Astrocyte (in vitro differentiated cells and primary cell): ENCODE measurements at regions not wholly inside any gene's neighbourhood (a gene's known extent, or its start where the extent isn't known, plus 50 kb on each side); places are given as distances from the start of the nearest gene placed in this dataset.

Experiments used
- DNase-seq: peaks from one replicate; pipeline ENCODE4 v3.0.0-alpha.2; 2010; ENCODE audit warnings: low read depth
- FAIRE-seq: peaks from 2 replicates; lab custom pipeline; 2011; peaks lifted over from hg19 to GRCh38; lab: Jason Lieb, UNC
- H2AFZ ChIP-seq: 2 replicates; pipeline ENCODE4 v1.6.0; 2012; ENCODE audit warnings: low read depth, low read length, inconsistent platforms
- H3K27ac ChIP-seq: 2 replicates; pipeline ENCODE4 v1.5.1; 2011; ENCODE audit warnings: low read depth, low read length, inconsistent platforms
- H3K27me3 ChIP-seq: 2 replicates; pipeline ENCODE4 v1.6.0; 2011; ENCODE audit warnings: low read length, inconsistent platforms; ENCODE audit not compliant: insufficient read depth
- H3K36me3 ChIP-seq: 2 replicates; pipeline ENCODE4 v1.5.1; 2011; ENCODE audit warnings: low read length, inconsistent platforms; ENCODE audit not compliant: insufficient read depth
- H3K4me1 ChIP-seq: 2 replicates; pipeline ENCODE4 v1.5.1; 2011; ENCODE audit warnings: low read length, inconsistent platforms; ENCODE audit not compliant: insufficient read depth
- H3K4me2 ChIP-seq: 2 replicates; pipeline ENCODE4 v1.6.0; 2012; ENCODE audit warnings: low read length, inconsistent platforms
- H3K4me3 ChIP-seq: 2 replicates; pipeline ENCODE4 v1.5.1; 2011; ENCODE audit warnings: low read depth, mild to moderate bottlenecking, low read length, inconsistent platforms; ENCODE audit not compliant: insufficient read depth
- H3K79me2 ChIP-seq: 2 replicates; pipeline ENCODE4 v1.6.0; 2012; ENCODE audit warnings: mild to moderate bottlenecking, low read length, inconsistent platforms; ENCODE audit not compliant: insufficient read depth
- H3K9ac ChIP-seq: 2 replicates; pipeline ENCODE4 v1.6.0; 2012; ENCODE audit warnings: mild to moderate bottlenecking, low read length, inconsistent platforms
- H3K9me3 ChIP-seq: 2 replicates; pipeline ENCODE4 v1.5.1; 2012; ENCODE audit warnings: low read depth, mild to moderate bottlenecking, low read length, inconsistent platforms; ENCODE audit not compliant: insufficient read depth
- H4K20me1 ChIP-seq: 2 replicates; pipeline ENCODE4 v1.6.0; 2012; ENCODE audit warnings: low read length, inconsistent platforms; ENCODE audit not compliant: insufficient read depth
- H3K27ac Mint-ChIP-seq: one replicate; pipeline ENCODE4 v1.8.0; 2021; ENCODE audit warnings: mild to moderate bottlenecking, mixed read lengths; ENCODE audit not compliant: unreplicated experiment
- H3K27me3 Mint-ChIP-seq: one replicate; pipeline ENCODE4 v1.8.0; 2021; ENCODE audit warnings: low read depth, mixed read lengths; ENCODE audit not compliant: unreplicated experiment
- H3K36me3 Mint-ChIP-seq: one replicate; pipeline ENCODE4 v1.8.0; 2021; ENCODE audit warnings: low read depth, mixed read lengths; ENCODE audit not compliant: unreplicated experiment
- H3K4me1 Mint-ChIP-seq: one replicate; pipeline ENCODE4 v1.8.0; 2021; ENCODE audit warnings: low read depth, mixed read lengths; ENCODE audit not compliant: unreplicated experiment
- H3K4me3 Mint-ChIP-seq: one replicate; pipeline ENCODE4 v1.8.0; 2021; ENCODE audit warnings: mild to moderate bottlenecking, moderate library complexity, mixed read lengths; ENCODE audit not compliant: unreplicated experiment
- H3K9me3 Mint-ChIP-seq: one replicate; pipeline ENCODE4 v1.8.0; 2021; ENCODE audit warnings: mild to moderate bottlenecking, mixed read lengths; ENCODE audit not compliant: unreplicated experiment
- CTCF ChIP-seq: IDR thresholded peaks from 2 replicates; pipeline ENCODE4 v1.5.1; 2011; ENCODE audit warnings: low read depth, mild to moderate bottlenecking, inconsistent platforms, low read length, moderate library complexity; ENCODE audit not compliant: insufficient read depth
- EZH2 ChIP-seq: IDR thresholded peaks from 2 replicates; pipeline ENCODE4 v1.6.1; 2012; ENCODE audit warnings: mild to moderate bottlenecking, low read length, inconsistent platforms; ENCODE audit not compliant: insufficient read depth

- Histone ChIP-seq H3K9ac (no peak overlapping the region), H4K20me1 (no peaks in the 10 kb centered on the region), H3K9me3 (no peaks in the 10 kb centered on the region), H3K36me3 (no peaks in the 10 kb centered on the region), H3K27ac (no peak overlapping the region), H3K79me2 (no peaks in the 10 kb centered on the region), H3K4me1 (peaks cover 7% of the 10 kb centered on the region), H2AFZ (no peak overlapping the region), H3K4me3 (no peak overlapping the region), H3K4me2 (no peak overlapping the region), H3K27me3 (no peaks in the 10 kb centered on the region)
- no peak for TF ChIP-seq CTCF
- no peak for TF ChIP-seq EZH2
- DNase-seq (no peak), FAIRE-seq (no peak)
- H3K4me1 Mint-ChIP-seq = peaks cover 7% of the 10 kb centered on the region
- no peak overlapping the region for H3K27ac Mint-ChIP-seq
- no peak overlapping the region for H3K4me3 Mint-ChIP-seq
- no peaks in the 10 kb centered on the region for H3K36me3 Mint-ChIP-seq
- no peaks in the 10 kb centered on the region for H3K9me3 Mint-ChIP-seq
- peaks cover 3% of the 10 kb centered on the region for H3K27me3 Mint-ChIP-seq
These were observed 197.5 kb upstream of the C1orf87 start for GRCh38 chr1:60271041-60271440.

- DNase-seq (no peak), FAIRE-seq (no peak)
- Histone ChIP-seq H4K20me1 (no peaks in the 10 kb centered on the region), H3K27ac (no peak overlapping the region), H3K4me1 (peaks cover 10% of the 10 kb centered on the region), H3K4me2 (no peak overlapping the region), H3K36me3 (no peaks in the 10 kb centered on the region), H3K79me2 (no peaks in the 10 kb centered on the region), H3K27me3 (no peaks in the 10 kb centered on the region), H3K9ac (no peak overlapping the region), H2AFZ (no peak overlapping the region), H3K9me3 (no peaks in the 10 kb centered on the region), H3K4me3 (no peak overlapping the region)
- TF ChIP-seq CTCF = no peak
- no peak for TF ChIP-seq EZH2
- H3K4me3 Mint-ChIP-seq = no peak overlapping the region
- H3K9me3 Mint-ChIP-seq = no peaks in the 10 kb centered on the region
- no peaks in the 10 kb centered on the region for H3K36me3 Mint-ChIP-seq
- H3K27ac Mint-ChIP-seq = no peak overlapping the region
- peaks cover 6% of the 10 kb centered on the region for H3K27me3 Mint-ChIP-seq
- peaks cover 9% of the 10 kb centered on the region for H3K4me1 Mint-ChIP-seq
These were observed 194.9 kb upstream of the C1orf87 start for GRCh38 chr1:60268451-60268850.

GRCh38 chr1:60265560-60266535 lies 192.3 kb upstream of the C1orf87 start:
- Histone ChIP-seq H3K27me3 (no peaks in the 10 kb centered on the region), H3K79me2 (no peaks in the 10 kb centered on the region), H3K36me3 (no peaks in the 10 kb centered on the region), H3K4me3 (no peak overlapping the region), H3K4me2 (peak overlapping the region; percentile 40), H3K4me1 (peaks cover 10% of the 10 kb centered on the region), H3K9ac (no peak overlapping the region), H2AFZ (no peak overlapping the region), H4K20me1 (no peaks in the 10 kb centered on the region), H3K27ac (no peak overlapping the region), H3K9me3 (no peaks in the 10 kb centered on the region)
- Mint-ChIP-seq H3K4me1 (peaks cover 9% of the 10 kb centered on the region), H3K4me3 (no peak overlapping the region), H3K36me3 (no peaks in the 10 kb centered on the region), H3K27ac (no peak overlapping the region), H3K9me3 (no peaks in the 10 kb centered on the region), H3K27me3 (peaks cover 9% of the 10 kb centered on the region)
- FAIRE-seq (no peak), DNase-seq (peak; percentile 82)
- TF ChIP-seq CTCF (no peak), EZH2 (no peak)
